HEK293T (cell line): ENCODE measurements at regions not wholly inside any gene's neighbourhood (a gene's known extent, or its start where the extent isn't known, plus 50 kb on each side); places are given as distances from the start of the nearest gene placed in this dataset.
"Not testable (repeated sequence)": the region's sequence is repeated elsewhere in the genome, so short reads cannot be mapped to it uniquely, and the experiment has no call there.

Experiments
- CTCF ChIA-PET: fragments of 350-600 bp; formaldehyde crosslinking; extraction: SDS; loops from one replicate; lab custom pipeline; 2021; ENCODE audit warnings: antibody characterized with exemption, inconsistent platforms; lab: Yijun Ruan, JAX
- POLR2A ChIA-PET: fragments of 350-600 bp; formaldehyde crosslinking; extraction: SDS; loops from one replicate; lab custom pipeline; 2020; ENCODE audit warnings: antibody characterized with exemption, inconsistent platforms; lab: Yijun Ruan, JAX
- DNase-seq: peaks from one replicate; pipeline ENCODE4 v3.0.0; 2012; ENCODE audit warnings: mixed read lengths; ENCODE audit errors: extremely low spot score
- ARNT ChIP-seq: fragments of 450-650 bp; IDR thresholded peaks from 2 replicates; pipeline ENCODE4 v1.6.1; 2017; ENCODE audit warnings: mild to moderate bottlenecking
- BHLHE40 ChIP-seq: fragments of 450-650 bp; IDR thresholded peaks from 2 replicates; pipeline ENCODE4 v1.6.1; 2016; ENCODE audit warnings: mild to moderate bottlenecking, moderate library complexity, borderline replicate concordance
- CTBP1 ChIP-seq: fragments of 450-650 bp; IDR thresholded peaks from 2 replicates; pipeline ENCODE4 v1.6.1; 2016; ENCODE audit warnings: borderline replicate concordance
- ELF4 ChIP-seq: fragments of 450-650 bp; IDR thresholded peaks from 2 replicates; pipeline ENCODE4 v1.6.1; 2017; ENCODE audit warnings: antibody characterized with exemption
- FOXA1 ChIP-seq: fragments of 450-650 bp; IDR thresholded peaks from 2 replicates; pipeline ENCODE4 v1.6.1; 2016; ENCODE audit warnings: mild to moderate bottlenecking
- FOXK2 ChIP-seq: fragments of 450-650 bp; IDR thresholded peaks from 2 replicates; pipeline ENCODE4 v1.6.1; 2016; ENCODE audit warnings: mild to moderate bottlenecking
- FOXM1 ChIP-seq: fragments of 450-650 bp; IDR thresholded peaks from 2 replicates; pipeline ENCODE4 v1.6.1; 2017; ENCODE audit warnings: mild to moderate bottlenecking, borderline replicate concordance
- HDGF ChIP-seq: fragments of 450-650 bp; IDR thresholded peaks from 2 replicates; pipeline ENCODE4 v1.6.1; 2017; ENCODE audit warnings: antibody characterized with exemption, borderline replicate concordance
- L3MBTL2 ChIP-seq: fragments of 450-650 bp; conservative IDR thresholded peaks from 2 replicates; pipeline ENCODE4 v1.6.1; 2016; ENCODE audit warnings: mild to moderate bottlenecking
- LEF1 ChIP-seq: fragments of 450-650 bp; IDR thresholded peaks from 2 replicates; pipeline ENCODE4 v1.6.1; 2017; ENCODE audit warnings: mild to moderate bottlenecking, borderline replicate concordance
- NFRKB ChIP-seq: fragments of 450-650 bp; IDR thresholded peaks from 2 replicates; pipeline ENCODE4 v1.6.1; 2016; ENCODE audit warnings: mild to moderate bottlenecking, moderate library complexity
- PKNOX1 ChIP-seq: fragments of 450-650 bp; IDR thresholded peaks from 2 replicates; pipeline ENCODE4 v1.6.1; 2016
- SP1 ChIP-seq: fragments of 450-650 bp; IDR thresholded peaks from 2 replicates; pipeline ENCODE4 v1.6.1; 2017
- SUZ12 ChIP-seq: fragments of 450-650 bp; IDR thresholded peaks from 2 replicates; pipeline ENCODE4 v1.6.1; 2016; ENCODE audit warnings: mild to moderate bottlenecking
- TARDBP ChIP-seq: fragments of 450-650 bp; IDR thresholded peaks from 2 replicates; pipeline ENCODE4 v1.6.1; 2016
- ZNF384 ChIP-seq: fragments of 450-650 bp; IDR thresholded peaks from 2 replicates; pipeline ENCODE4 v1.6.1; 2016

- no peak for TF ChIP-seq TARDBP
- TF ChIP-seq BHLHE40: no peak
- TF ChIP-seq NFRKB: no peak
- TF ChIP-seq ELF4: no peak
- TF ChIP-seq CTBP1: no peak
- no peak for TF ChIP-seq PKNOX1
- no peak for TF ChIP-seq SP1
- TF ChIP-seq HDGF: no peak
- TF ChIP-seq LEF1: no peak
- no peak for TF ChIP-seq FOXK2
- no peak for TF ChIP-seq ZNF384
- TF ChIP-seq FOXA1: no peak
- TF ChIP-seq FOXM1: no peak
- TF ChIP-seq SUZ12: no peak
- no peak for TF ChIP-seq ARNT
- no peak for TF ChIP-seq L3MBTL2
- CTCF ChIA-PET: interaction anchor here (0.6 to 1.7 kb wide), 11 partner anchors 10 to 1588 kb away, joined by 3 to 12 read pairs (median 4); no protein-coding TSS in a partner anchor
Measured at GRCh38 chr7:142482891-142483658, 225.2 kb upstream of the PRSS58 start.

GRCh38 chr7:142481548-142481947 is 223.7 kb upstream of the PRSS58 start:
- no peak for TF ChIP-seq BHLHE40
- no peak for TF ChIP-seq FOXA1
- TF ChIP-seq HDGF: no peak
- TF ChIP-seq SUZ12: no peak
- TF ChIP-seq ARNT: no peak
- TF ChIP-seq L3MBTL2: no peak
- no peak for TF ChIP-seq FOXM1
- no peak for TF ChIP-seq ELF4
- TF ChIP-seq SP1: no peak
- TF ChIP-seq TARDBP: no peak
- no peak for TF ChIP-seq FOXK2
- no peak for TF ChIP-seq LEF1
- no peak for TF ChIP-seq NFRKB
- no peak for TF ChIP-seq PKNOX1
- no peak for TF ChIP-seq CTBP1
- no peak for TF ChIP-seq ZNF384
- DNase-seq: no peak
- POLR2A ChIA-PET: no interaction called here
- CTCF ChIA-PET: interaction anchor here (0.8 to 1.0 kb wide), 3 partner anchors 14 to 42 kb away, joined by 3 to 4 read pairs (median 4); no protein-coding TSS in a partner anchor

More at GRCh38 chr7:142482891-142483658, 225.2 kb upstream of the PRSS58 start:
- POLR2A ChIA-PET: no interaction called here
- DNase-seq: peak; percentile 62

GRCh38 chr7:142478479-142479220 is 220.8 kb upstream of the PRSS58 start:
- TF ChIP-seq SP1 (no peak), FOXA1 (no peak), CTBP1 (no peak), ELF4 (no peak), ZNF384 (no peak), FOXK2 (no peak), SUZ12 (no peak), NFRKB (no peak), TARDBP (no peak), BHLHE40 (no peak), FOXM1 (no peak), L3MBTL2 (no peak)
- ChIA-PET CTCF (interaction anchor here (0.9 to 1.5 kb wide), 9 partner anchors 10 to 155 kb away, joined by 3 to 6 read pairs (median 3); no protein-coding TSS in a partner anchor), POLR2A (no interaction called here)
- DNase-seq: peak; percentile 36

- DNase-seq, POLR2A ChIA-PET: not testable (repeated sequence)
- CTCF ChIA-PET: interaction anchor here (1.0 to 1.3 kb wide), 7 partner anchors 10 to 154 kb away, joined by 3 to 6 read pairs (median 3); no protein-coding TSS in a partner anchor
Measured at GRCh38 chr7:142477801-142478200, 219.9 kb upstream of the PRSS58 start.

GRCh38 chr7:142477079-142477651 is 219.3 kb upstream of the PRSS58 start:
- POLR2A ChIA-PET: no interaction called here
- no peak for DNase-seq
- CTCF ChIA-PET: no interaction called here
- no peak for TF ChIP-seq TARDBP
- no peak for TF ChIP-seq NFRKB
- TF ChIP-seq HDGF: no peak
- no peak for TF ChIP-seq PKNOX1
- TF ChIP-seq CTBP1: no peak
- TF ChIP-seq SUZ12: no peak
- TF ChIP-seq ZNF384: no peak
- TF ChIP-seq SP1: no peak
- TF ChIP-seq L3MBTL2: no peak
